ENCODE measurements at regions not wholly inside any gene's neighbourhood (a gene's known extent, or its start where the extent isn't known, plus 50 kb on each side); places are given as distances from the start of the nearest gene placed in this dataset.

DNA sequence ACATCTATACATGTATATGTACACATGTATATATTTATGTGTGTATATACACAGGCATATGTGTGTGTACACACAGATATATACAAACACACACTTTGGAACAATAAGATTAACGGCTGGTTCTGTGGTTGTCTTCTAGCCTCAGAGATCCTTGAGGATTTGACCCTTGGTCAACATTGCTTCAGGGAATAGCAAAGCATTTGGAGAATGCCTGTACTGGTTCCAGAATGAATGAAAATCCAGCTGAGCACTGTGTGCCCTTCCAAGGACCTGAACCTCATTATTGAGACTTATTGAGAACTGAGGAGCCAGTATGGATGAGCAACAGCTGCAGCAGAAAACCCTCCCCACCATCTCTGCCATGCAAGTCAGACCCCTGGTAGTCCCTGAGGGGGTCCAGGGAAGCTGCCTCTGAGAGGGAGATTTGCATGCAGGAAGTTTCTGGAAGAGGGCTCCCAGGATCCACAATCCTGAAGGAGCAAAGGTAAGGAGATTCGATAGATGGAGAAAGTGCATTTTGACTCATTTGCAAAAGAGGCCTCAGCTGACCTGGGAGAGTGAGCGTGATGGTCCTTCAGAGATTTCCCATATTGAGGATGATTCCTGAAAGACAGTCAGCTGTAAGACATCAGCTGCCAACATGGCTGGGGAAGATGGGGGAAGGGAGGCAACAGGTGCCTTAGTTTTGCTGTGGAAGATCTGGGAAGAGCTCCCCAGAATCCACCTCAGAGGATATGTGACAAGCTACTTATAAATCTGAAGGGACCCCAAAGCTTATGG is 166.6 kb upstream of the NCKAP5 start:
- ChIA-PET RAD21 (ENCODE audit: unreplicated experiment) (no interaction called here), POLR2A (no interaction called here), SMC1A (ENCODE audit: uncharacterized antibody, unreplicated experiment) (no interaction called here), CTCF (no interaction called here)
- Histone ChIP-seq H3K4me3 (no peak overlapping the region), H3K9me3 (replicated peaks; ENCODE audit: control insufficient read depth, insufficient read depth, low read length) (peaks cover 2% of the 10 kb centered on the region; the same call in 1 of the 3 replicates), H3K4me2 (ENCODE audit: control insufficient read depth, insufficient read depth) (no peak overlapping the region), H3K27me3 (replicated peaks in 1 of 2; ENCODE audit: control insufficient read depth in 2 of 2, insufficient read depth in 2 of 2, low read length in 1 of 2) (no peaks in the 10 kb centered on the region), H3K9ac (ENCODE audit: control insufficient read depth, insufficient read depth, low read length) (no peak overlapping the region), H2AFZ (ENCODE audit: control insufficient read depth, low read depth, low read length) (no peak overlapping the region), H4K20me1 (ENCODE audit: control insufficient read depth, insufficient read depth) (no peaks in the 10 kb centered on the region), H3K79me2 (ENCODE audit: control insufficient read depth, insufficient read depth, low read length) (no peaks in the 10 kb centered on the region), H3K27ac (ENCODE audit: control insufficient read depth, insufficient read depth) (no peak overlapping the region), H3K36me3 (ENCODE audit: control insufficient read depth in 2 of 2, insufficient read depth in 2 of 2, low read length in 1 of 2) (no peaks in the 10 kb centered on the region), H3K4me1 (ENCODE audit: control insufficient read depth, insufficient read depth, low read length) (no peaks in the 10 kb centered on the region)
- 39% methylated on average over 3 of the region's 3 CpGs for WGBS (ENCODE audit: insufficient coverage, insufficient replicate concordance, low lambda C conversion rate, missing lambda C conversion rate)
- no peak for ATAC-seq
- in situ Hi-C loops (cut with MboI) (no loop called here), intact Hi-C loops (cut with micrococcal nuclease; ENCODE audit: unreplicated experiment) (no loop called here)
- no TSS peak for BruUV-seq (replicated peaks)
- FAIRE-seq: no peak
- TF ChIP-seq RAD21 (IDR thresholded peaks at IDR 0.05; ENCODE audit: insufficient read depth, low read depth, low read length) (no peak), PAX5 (IDR thresholded peaks at IDR 0.05; ENCODE audit: borderline replicate concordance, low read depth, low read length) (no peak), SPI1 (IDR thresholded peaks at IDR 0.05; ENCODE audit: borderline replicate concordance, insufficient read depth, low read depth, low read length) (no peak), SMC3 (IDR thresholded peaks at IDR 0.05; ENCODE audit: borderline replicate concordance, low read length) (no peak), SRF (IDR thresholded peaks at IDR 0.05; ENCODE audit: low read depth in 2 of 2, low read length in 2 of 2) (no peak), WRNIP1 (IDR thresholded peaks at IDR 0.05; ENCODE audit: borderline replicate concordance, low read depth, low read length) (no peak), POU2F2 (IDR thresholded peaks at IDR 0.05; ENCODE audit: borderline replicate concordance, low read depth, low read length) (no peak), SMAD1 (IDR thresholded peaks at IDR 0.05; ENCODE audit: low read depth, partially characterized antibody) (no peak), NFYB (IDR thresholded peaks at IDR 0.05; ENCODE audit: insufficient read depth, low read depth, low read length) (no peak)
- TF ChIP-seq, protein P1, sequence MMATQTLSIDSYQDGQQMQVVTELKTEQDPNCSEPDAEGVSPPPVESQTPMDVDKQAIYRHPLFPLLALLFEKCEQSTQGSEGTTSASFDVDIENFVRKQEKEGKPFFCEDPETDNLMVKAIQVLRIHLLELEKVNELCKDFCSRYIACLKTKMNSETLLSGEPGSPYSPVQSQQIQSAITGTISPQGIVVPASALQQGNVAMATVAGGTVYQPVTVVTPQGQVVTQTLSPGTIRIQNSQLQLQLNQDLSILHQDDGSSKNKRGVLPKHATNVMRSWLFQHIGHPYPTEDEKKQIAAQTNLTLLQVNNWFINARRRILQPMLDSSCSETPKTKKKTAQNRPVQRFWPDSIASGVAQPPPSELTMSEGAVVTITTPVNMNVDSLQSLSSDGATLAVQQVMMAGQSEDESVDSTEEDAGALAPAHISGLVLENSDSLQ (IDR thresholded peaks at IDR 0.05): no peak
- DNase-seq (ENCODE audit: low read depth, low spot score): no peak

Measured in GM12878 (cell line).